Ishikawa (cell line): ENCODE measurements at regions not wholly inside any gene's neighbourhood (a gene's known extent, or its start where the extent isn't known, plus 50 kb on each side); places are given as distances from the start of the nearest gene placed in this dataset.

Source experiments
- CEBPB ChIP-seq: IDR thresholded peaks from 2 replicates; pipeline ENCODE4 v1.6.1; 2012
- CREB1 ChIP-seq: IDR thresholded peaks from 2 replicates; pipeline ENCODE4 v1.6.1; 2012; ENCODE audit warnings: low read depth
- EGR1 ChIP-seq: IDR thresholded peaks from 2 replicates; pipeline ENCODE4 v1.6.1; 2012
- EP300 ChIP-seq: IDR thresholded peaks from 2 replicates; pipeline ENCODE4 v1.6.1; 2012; ENCODE audit warnings: borderline replicate concordance
- FOXM1 ChIP-seq: IDR thresholded peaks from 2 replicates; pipeline ENCODE4 v1.6.1; 2012; ENCODE audit warnings: low read depth, borderline replicate concordance
- MAX ChIP-seq: IDR thresholded peaks from 2 replicates; pipeline ENCODE4 v1.6.1; 2012
- NFIC ChIP-seq: IDR thresholded peaks from 2 replicates; pipeline ENCODE4 v1.6.1; 2012
- RAD21 ChIP-seq: IDR thresholded peaks from 2 replicates; pipeline ENCODE4 v1.6.1; 2012; ENCODE audit warnings: low read depth
- REST ChIP-seq: IDR thresholded peaks from 2 replicates; pipeline ENCODE4 v1.6.1; 2012; ENCODE audit warnings: low read depth, mild to moderate bottlenecking
- TAF1 ChIP-seq: IDR thresholded peaks from 2 replicates; pipeline ENCODE4 v1.6.1; 2012; ENCODE audit warnings: low read depth, mild to moderate bottlenecking
- TCF12 ChIP-seq: IDR thresholded peaks from 2 replicates; pipeline ENCODE4 v1.6.1; 2012; ENCODE audit warnings: low read depth
- TEAD4 ChIP-seq: IDR thresholded peaks from 2 replicates; pipeline ENCODE4 v1.6.1; 2012
- USF1 ChIP-seq: IDR thresholded peaks from 2 replicates; pipeline ENCODE4 v1.6.1; 2012
- YY1 ChIP-seq: IDR thresholded peaks from 2 replicates; pipeline ENCODE4 v1.6.1; 2012; ENCODE audit warnings: low read depth
- ZBTB7A ChIP-seq: IDR thresholded peaks from 2 replicates; pipeline ENCODE4 v1.6.1; 2012; ENCODE audit warnings: low read depth

GRCh38 chr2:204260162-204260877 is 285.0 kb upstream of the PARD3B start:
- no peak for TF ChIP-seq YY1
- TF ChIP-seq CEBPB: no peak
- TF ChIP-seq USF1: no peak
- TF ChIP-seq ZBTB7A: peak; percentile 60
- TF ChIP-seq NFIC: no peak
- no peak for TF ChIP-seq TEAD4
- no peak for TF ChIP-seq EP300
- TF ChIP-seq RAD21: peak; percentile 78

- no peak for TF ChIP-seq TEAD4
Measured at GRCh38 chr2:204260901-204261300, 284.4 kb upstream of the PARD3B start.

GRCh38 chr2:204261846-204262245 is 283.4 kb upstream of the PARD3B start:
- TF ChIP-seq EGR1 (no peak), REST (no peak), FOXM1 (no peak)

- TF ChIP-seq TCF12: no peak
- no peak for TF ChIP-seq REST
- no peak for TF ChIP-seq RAD21
- TF ChIP-seq FOXM1: no peak
- TF ChIP-seq ZBTB7A: no peak
- no peak for TF ChIP-seq TAF1
- no peak for TF ChIP-seq CEBPB
- TF ChIP-seq EP300: no peak
- no peak for TF ChIP-seq YY1
- no peak for TF ChIP-seq EGR1
- TF ChIP-seq CREB1: no peak
- no peak for TF ChIP-seq NFIC
- TF ChIP-seq TEAD4: no peak
- no peak for TF ChIP-seq USF1
- TF ChIP-seq MAX: no peak
Measured at GRCh38 chr2:204264085-204264553, 281.2 kb upstream of the PARD3B start.

- TF ChIP-seq TCF12: no peak
Measured at GRCh38 chr2:204264621-204265140, 280.6 kb upstream of the PARD3B start.

GRCh38 chr2:204265681-204266181 is 279.5 kb upstream of the PARD3B start:
- no peak for TF ChIP-seq ZBTB7A
- TF ChIP-seq EP300: no peak
- TF ChIP-seq NFIC: no peak
- TF ChIP-seq MAX: no peak
- no peak for TF ChIP-seq CREB1
- no peak for TF ChIP-seq CEBPB
- no peak for TF ChIP-seq TEAD4
- no peak for TF ChIP-seq FOXM1
- no peak for TF ChIP-seq REST
- TF ChIP-seq YY1: no peak
- TF ChIP-seq TAF1: no peak
- no peak for TF ChIP-seq TCF12
- TF ChIP-seq EGR1: no peak
- TF ChIP-seq RAD21: no peak
- no peak for TF ChIP-seq USF1
